ENCODE measurements at regions not wholly inside any gene's neighbourhood (a gene's known extent, or its start where the extent isn't known, plus 50 kb on each side); places are given as distances from the start of the nearest gene placed in this dataset.

- DNase-seq (ENCODE audit: low read depth, low spot score): no peak
- POLR2A ChIA-PET: no interaction called here
- no peak overlapping the region for H3K4me3 ChIP-seq (ENCODE audit: low read depth, low read length)
- CTCF ChIA-PET: no interaction called here
- TF ChIP-seq, protein P1, sequence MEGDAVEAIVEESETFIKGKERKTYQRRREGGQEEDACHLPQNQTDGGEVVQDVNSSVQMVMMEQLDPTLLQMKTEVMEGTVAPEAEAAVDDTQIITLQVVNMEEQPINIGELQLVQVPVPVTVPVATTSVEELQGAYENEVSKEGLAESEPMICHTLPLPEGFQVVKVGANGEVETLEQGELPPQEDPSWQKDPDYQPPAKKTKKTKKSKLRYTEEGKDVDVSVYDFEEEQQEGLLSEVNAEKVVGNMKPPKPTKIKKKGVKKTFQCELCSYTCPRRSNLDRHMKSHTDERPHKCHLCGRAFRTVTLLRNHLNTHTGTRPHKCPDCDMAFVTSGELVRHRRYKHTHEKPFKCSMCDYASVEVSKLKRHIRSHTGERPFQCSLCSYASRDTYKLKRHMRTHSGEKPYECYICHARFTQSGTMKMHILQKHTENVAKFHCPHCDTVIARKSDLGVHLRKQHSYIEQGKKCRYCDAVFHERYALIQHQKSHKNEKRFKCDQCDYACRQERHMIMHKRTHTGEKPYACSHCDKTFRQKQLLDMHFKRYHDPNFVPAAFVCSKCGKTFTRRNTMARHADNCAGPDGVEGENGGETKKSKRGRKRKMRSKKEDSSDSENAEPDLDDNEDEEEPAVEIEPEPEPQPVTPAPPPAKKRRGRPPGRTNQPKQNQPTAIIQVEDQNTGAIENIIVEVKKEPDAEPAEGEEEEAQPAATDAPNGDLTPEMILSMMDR (IDR thresholded peaks at IDR 0.05; ENCODE audit: insufficient read depth, low read length, missing control alignments): no peak
These were observed 175.9 kb downstream of the BCOR start for GRCh38 chrX:39921838-39922237.

GRCh38 chrX:39922488-39922887 lies 175.3 kb downstream of the BCOR start:
- DNase-seq (ENCODE audit: low read depth, low spot score): no peak
- H3K4me3 ChIP-seq (ENCODE audit: low read depth, low read length): no peak overlapping the region
- POLR2A ChIA-PET: no interaction called here
- TF ChIP-seq, protein P1 (IDR thresholded peaks at IDR 0.05; ENCODE audit: insufficient read depth, low read length, missing control alignments): no peak
- CTCF ChIA-PET: no interaction called here

- TF ChIP-seq, protein P1 (IDR thresholded peaks at IDR 0.05; ENCODE audit: insufficient read depth, low read length, missing control alignments): no peak
- no peak overlapping the region for H3K4me3 ChIP-seq (ENCODE audit: low read depth, low read length)
- POLR2A ChIA-PET: no interaction called here
- no peak for DNase-seq (ENCODE audit: low read depth, low spot score)
- CTCF ChIA-PET: no interaction called here
These were observed 174.8 kb downstream of the BCOR start for GRCh38 chrX:39922926-39923325.

- POLR2A ChIA-PET: no interaction called here
These were observed 170.4 kb downstream of the BCOR start for GRCh38 chrX:39927380-39927779.

GRCh38 chrX:39928704-39929378 lies 168.9 kb downstream of the BCOR start:
- POLR2A ChIA-PET: no interaction called here
- CTCF ChIA-PET: interaction anchor here (0.5 kb wide), 1 partner anchor 8 kb away, joined by 3 read pairs; no protein-coding TSS in a partner anchor

More at GRCh38 chrX:39927380-39927779, 170.4 kb downstream of the BCOR start:
- DNase-seq (ENCODE audit: low read depth, low spot score): no peak
- H3K4me3 ChIP-seq (ENCODE audit: low read depth, low read length): no peak overlapping the region
- CTCF ChIA-PET: no interaction called here
- TF ChIP-seq, protein P1 (IDR thresholded peaks at IDR 0.05; ENCODE audit: insufficient read depth, low read length, missing control alignments): no peak

GRCh38 chrX:39929379-39930025 lies 168.3 kb downstream of the BCOR start:
- POLR2A ChIA-PET: no interaction called here
- TF ChIP-seq, protein P1 (IDR thresholded peaks at IDR 0.05; ENCODE audit: insufficient read depth, low read length, missing control alignments): no peak
- DNase-seq (ENCODE audit: low read depth, low spot score): no peak
- no peak overlapping the region for H3K4me3 ChIP-seq (ENCODE audit: low read depth, low read length)
- CTCF ChIA-PET: interaction anchor here (0.5 kb wide), 1 partner anchor 9 kb away, joined by 3 read pairs; no protein-coding TSS in a partner anchor

More at GRCh38 chrX:39928704-39929378, 168.9 kb downstream of the BCOR start:
- no peak overlapping the region for H3K4me3 ChIP-seq (ENCODE audit: low read depth, low read length)
- no peak for DNase-seq (ENCODE audit: low read depth, low spot score)
- TF ChIP-seq, protein P1 (IDR thresholded peaks at IDR 0.05; ENCODE audit: insufficient read depth, low read length, missing control alignments): no peak
